MCF 10A (cell line): ENCODE measurements at regions not wholly inside any gene's neighbourhood (a gene's known extent, or its start where the extent isn't known, plus 50 kb on each side); places are given as distances from the start of the nearest gene placed in this dataset.
A peak's percentile ranks its signal among the peaks of the same experiment; 100 is the strongest.

Source experiments
- BruUV-seq: library from RNA; stranded (reverse); fragments of 400-500 nt; replicated peaks from 2 replicates; lab custom pipeline; 2021; lab: Mats Ljungman, UMichigan
- CTCF ChIA-PET: fragments of 300-600 bp; sonication (Branson Sonifier 250); formaldehyde crosslinking; extraction: SDS; loops from one replicate; lab custom pipeline; 2021; ENCODE audit warnings: antibody characterized with exemption, inconsistent platforms; lab: Yijun Ruan, JAX
- POLR2A ChIA-PET: fragments of 300-600, 350-650 bp; sonication (Branson Sonifier 250); formaldehyde crosslinking; extraction: SDS; loops from one replicate; lab custom pipeline; 2020; ENCODE audit warnings: antibody characterized with exemption, inconsistent platforms; lab: Yijun Ruan, JAX
- DNase-seq: peaks from one replicate; pipeline ENCODE4 v3.0.0-alpha.2; 2018; ENCODE audit not compliant: unreplicated experiment
- H3K27ac Mint-ChIP-seq: one replicate; pipeline ENCODE4 v1.8.0; 2022; ENCODE audit warnings: mild to moderate bottlenecking, low read depth, mixed read lengths; ENCODE audit not compliant: unreplicated experiment
- H3K27me3 Mint-ChIP-seq: one replicate; pipeline ENCODE4 v1.8.0; 2022; ENCODE audit warnings: mixed read lengths; ENCODE audit not compliant: insufficient read depth, unreplicated experiment
- H3K36me3 Mint-ChIP-seq: one replicate; pipeline ENCODE4 v1.8.0; 2022; ENCODE audit warnings: mild to moderate bottlenecking, moderate library complexity, mixed read lengths; ENCODE audit not compliant: insufficient read depth, unreplicated experiment
- H3K4me1 Mint-ChIP-seq: one replicate; pipeline ENCODE4 v1.8.0; 2022; ENCODE audit warnings: mixed read lengths; ENCODE audit not compliant: insufficient read depth, unreplicated experiment
- H3K4me3 Mint-ChIP-seq: one replicate; pipeline ENCODE4 v1.8.0; 2022; ENCODE audit warnings: mild to moderate bottlenecking, moderate library complexity, mixed read lengths; ENCODE audit not compliant: unreplicated experiment
- H3K9me3 Mint-ChIP-seq: one replicate; pipeline ENCODE4 v1.8.0; 2022; ENCODE audit warnings: mixed read lengths; ENCODE audit not compliant: unreplicated experiment
- intact Hi-C: fragments of 100-400 bp; cut with micrococcal nuclease; formaldehyde crosslinking; loops from 2 replicates; pipeline ENCODE4 v1.14.1; 2022
- TF ChIP-seq, protein P1 (sequence below): fragments of 200-600 bp; IDR thresholded peaks from one replicate; pipeline ENCODE4 v1.8.0; 2022; ENCODE audit warnings: antibody characterized with exemption, mild to moderate bottlenecking; ENCODE audit not compliant: unreplicated experiment

DNA sequence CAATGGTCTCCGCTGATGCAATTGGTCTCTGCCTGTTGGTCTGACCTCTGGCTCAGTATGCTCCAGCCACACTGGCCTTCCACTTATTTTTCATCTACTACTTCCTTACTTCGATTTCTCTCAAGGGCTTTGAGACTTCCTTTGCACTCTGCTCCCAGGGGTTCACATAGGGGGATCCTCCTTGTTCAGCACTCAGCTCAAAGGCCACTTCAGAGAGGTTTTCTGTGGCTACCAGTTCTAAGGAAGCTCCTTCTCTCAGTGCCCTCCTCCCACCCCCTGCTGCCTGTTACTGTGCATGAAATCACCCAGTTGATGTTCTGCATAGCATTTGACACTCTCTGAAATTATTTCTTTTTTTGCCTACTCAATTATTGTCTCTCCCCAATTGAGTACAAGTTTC lies 476.4 kb downstream of the HS3ST3B1 start:
- no peak overlapping the region for H3K4me3 Mint-ChIP-seq
- ChIA-PET POLR2A (interaction anchor here (0.5 to 0.7 kb wide), 3 partner anchors 9 to 961 kb away, joined by 3 to 4 read pairs (median 3); no protein-coding TSS in a partner anchor), CTCF (interaction anchor here (0.6 to 1.3 kb wide), 3 partner anchors 243 to 475 kb away, joined by 3 read pairs; no protein-coding TSS in a partner anchor)
- peaks cover 23% of the 10 kb centered on the region for H3K4me1 Mint-ChIP-seq
- intact Hi-C loops, result no loop called here
- TF ChIP-seq, protein P1, sequence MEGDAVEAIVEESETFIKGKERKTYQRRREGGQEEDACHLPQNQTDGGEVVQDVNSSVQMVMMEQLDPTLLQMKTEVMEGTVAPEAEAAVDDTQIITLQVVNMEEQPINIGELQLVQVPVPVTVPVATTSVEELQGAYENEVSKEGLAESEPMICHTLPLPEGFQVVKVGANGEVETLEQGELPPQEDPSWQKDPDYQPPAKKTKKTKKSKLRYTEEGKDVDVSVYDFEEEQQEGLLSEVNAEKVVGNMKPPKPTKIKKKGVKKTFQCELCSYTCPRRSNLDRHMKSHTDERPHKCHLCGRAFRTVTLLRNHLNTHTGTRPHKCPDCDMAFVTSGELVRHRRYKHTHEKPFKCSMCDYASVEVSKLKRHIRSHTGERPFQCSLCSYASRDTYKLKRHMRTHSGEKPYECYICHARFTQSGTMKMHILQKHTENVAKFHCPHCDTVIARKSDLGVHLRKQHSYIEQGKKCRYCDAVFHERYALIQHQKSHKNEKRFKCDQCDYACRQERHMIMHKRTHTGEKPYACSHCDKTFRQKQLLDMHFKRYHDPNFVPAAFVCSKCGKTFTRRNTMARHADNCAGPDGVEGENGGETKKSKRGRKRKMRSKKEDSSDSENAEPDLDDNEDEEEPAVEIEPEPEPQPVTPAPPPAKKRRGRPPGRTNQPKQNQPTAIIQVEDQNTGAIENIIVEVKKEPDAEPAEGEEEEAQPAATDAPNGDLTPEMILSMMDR, result no peak
- H3K27ac Mint-ChIP-seq, result no peak overlapping the region
- BruUV-seq, result no TSS peak
- no peaks in the 10 kb centered on the region for H3K27me3 Mint-ChIP-seq
- H3K36me3 Mint-ChIP-seq, result peaks cover 4% of the 10 kb centered on the region
- DNase-seq, result no peak
- H3K9me3 Mint-ChIP-seq, result peaks cover 7% of the 10 kb centered on the region

DNA sequence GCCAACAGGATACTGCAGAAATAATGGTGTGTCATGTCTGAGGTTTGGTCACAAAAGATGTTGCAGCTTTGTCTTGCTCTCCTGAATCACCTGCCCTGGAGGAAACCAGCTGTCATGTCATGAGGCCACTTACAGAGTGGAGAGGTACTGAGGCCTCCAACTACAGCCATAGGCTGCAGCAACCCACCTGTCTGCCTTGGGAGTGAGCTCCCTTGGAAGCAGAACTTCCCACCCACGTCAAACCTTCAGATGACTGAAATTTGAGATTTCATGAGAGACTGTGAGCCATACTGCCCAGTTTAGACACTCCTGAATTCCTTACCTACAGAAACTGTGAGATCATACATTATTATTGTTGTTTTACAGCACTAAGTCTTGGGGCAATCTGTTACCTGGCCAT lies 475.9 kb downstream of the HS3ST3B1 start:
- no TSS peak for BruUV-seq
- intact Hi-C loops, result no loop called here

GRCh38 chr17:14775731-14776492 lies 475.0 kb downstream of the HS3ST3B1 start:
- no TSS peak for BruUV-seq
- Mint-ChIP-seq H3K27me3 (no peaks in the 10 kb centered on the region), H3K36me3 (peaks cover 4% of the 10 kb centered on the region), H3K27ac (peak overlapping the region; percentile 66), H3K4me1 (peaks cover 23% of the 10 kb centered on the region), H3K9me3 (peaks cover 7% of the 10 kb centered on the region), H3K4me3 (no peak overlapping the region)
- CTCF ChIA-PET, result interaction anchor here (0.6 to 1.0 kb wide), 5 partner anchors 9 to 1009 kb away, joined by 3 to 4 read pairs (median 3); no protein-coding TSS in a partner anchor
- intact Hi-C loops, result no loop called here
- POLR2A ChIA-PET, result interaction anchor here (1.0 to 1.5 kb wide), 4 partner anchors 26 to 73 kb away, joined by 3 to 4 read pairs (median 4); no protein-coding TSS in a partner anchor
- peak; percentile 42 for DNase-seq
- TF ChIP-seq, protein P1, result no peak

More for the DNA sequence above, 475.9 kb downstream of the HS3ST3B1 start:
- TF ChIP-seq, protein P1, result no peak
- DNase-seq, result peak; percentile 70
- CTCF ChIA-PET, result interaction anchor here (0.6 to 1.3 kb wide), 3 partner anchors 22 to 474 kb away, joined by 3 read pairs; no protein-coding TSS in a partner anchor
- POLR2A ChIA-PET, result interaction anchor here (0.5 to 1.3 kb wide), 5 partner anchors 39 to 961 kb away, joined by 3 to 4 read pairs (median 3); no protein-coding TSS in a partner anchor
- Mint-ChIP-seq H3K4me1 (peaks cover 23% of the 10 kb centered on the region), H3K9me3 (peaks cover 7% of the 10 kb centered on the region), H3K36me3 (peaks cover 4% of the 10 kb centered on the region), H3K27ac (peak overlapping the region; percentile 66), H3K27me3 (no peaks in the 10 kb centered on the region), H3K4me3 (no peak overlapping the region)

GRCh38 chr17:14774774-14775173 lies 473.9 kb downstream of the HS3ST3B1 start:
- no peak overlapping the region for H3K4me3 Mint-ChIP-seq
- peaks cover 7% of the 10 kb centered on the region for H3K9me3 Mint-ChIP-seq
- no peak overlapping the region for H3K27ac Mint-ChIP-seq
- ChIA-PET POLR2A (interaction anchor here (1.5 kb wide), 1 partner anchor 27 kb away, joined by 4 read pairs; no protein-coding TSS in a partner anchor), CTCF (interaction anchor here (0.9 kb wide), 1 partner anchor 12 kb away, joined by 3 read pairs; no protein-coding TSS in a partner anchor)
- H3K4me1 Mint-ChIP-seq, result peaks cover 23% of the 10 kb centered on the region
- BruUV-seq, result no TSS peak
- TF ChIP-seq, protein P1, result no peak
- no peak for DNase-seq
- H3K36me3 Mint-ChIP-seq, result peaks cover 4% of the 10 kb centered on the region
- intact Hi-C loops, result no loop called here
- no peaks in the 10 kb centered on the region for H3K27me3 Mint-ChIP-seq
